ENCODE measurements at regions not wholly inside any gene's neighbourhood (a gene's known extent, or its start where the extent isn't known, plus 50 kb on each side); places are given as distances from the start of the nearest gene placed in this dataset.

DNA sequence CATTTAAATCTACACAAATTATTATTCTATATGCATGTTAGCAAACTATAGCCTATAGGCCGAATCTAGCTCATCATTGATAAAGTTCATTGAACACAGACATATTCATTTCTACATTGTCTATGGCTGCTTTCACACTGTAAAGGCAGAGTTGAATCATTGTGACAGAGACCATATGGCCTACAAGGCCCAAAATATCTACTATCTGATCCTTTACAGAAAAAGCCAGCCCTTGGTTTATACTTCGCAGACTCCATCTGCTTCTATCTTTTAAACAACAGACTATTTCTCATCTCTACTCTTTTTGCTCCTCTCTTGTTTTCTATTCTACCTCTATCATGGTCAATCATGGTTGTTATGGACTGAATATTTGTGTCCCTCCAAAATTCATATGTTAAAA, 190.7 kb downstream of the EXOC5 start:
- in situ Hi-C loops (cut with HindIII; ENCODE audit: low sequenced_read_pairs) = no loop called here
- no peak for DNase-seq (ENCODE audit: low read depth)

DNA sequence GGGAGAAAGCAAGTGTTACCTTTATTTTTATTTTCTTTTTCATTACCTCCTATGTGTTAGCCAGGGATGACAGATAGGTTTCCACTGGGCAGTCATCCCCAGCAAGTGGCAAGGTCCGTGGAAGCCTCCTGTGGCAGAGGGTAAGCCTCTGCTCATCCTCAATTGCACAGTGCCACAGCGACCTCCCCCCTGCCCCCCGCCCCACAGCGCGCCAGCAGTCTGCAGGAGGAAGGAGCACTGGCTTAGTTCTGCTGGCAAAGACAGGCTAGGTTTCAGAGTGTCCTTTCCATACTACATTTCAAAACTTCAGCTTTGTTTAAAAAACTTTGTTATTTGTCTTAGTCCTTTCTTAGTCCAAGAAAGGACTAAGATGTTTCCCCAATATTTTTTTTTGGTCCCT, 194.7 kb downstream of the EXOC5 start:
- in situ Hi-C loops (cut with HindIII; ENCODE audit: low sequenced_read_pairs) = no loop called here
- DNase-seq (ENCODE audit: low read depth) = no peak
- TF ChIP-seq, protein P1, sequence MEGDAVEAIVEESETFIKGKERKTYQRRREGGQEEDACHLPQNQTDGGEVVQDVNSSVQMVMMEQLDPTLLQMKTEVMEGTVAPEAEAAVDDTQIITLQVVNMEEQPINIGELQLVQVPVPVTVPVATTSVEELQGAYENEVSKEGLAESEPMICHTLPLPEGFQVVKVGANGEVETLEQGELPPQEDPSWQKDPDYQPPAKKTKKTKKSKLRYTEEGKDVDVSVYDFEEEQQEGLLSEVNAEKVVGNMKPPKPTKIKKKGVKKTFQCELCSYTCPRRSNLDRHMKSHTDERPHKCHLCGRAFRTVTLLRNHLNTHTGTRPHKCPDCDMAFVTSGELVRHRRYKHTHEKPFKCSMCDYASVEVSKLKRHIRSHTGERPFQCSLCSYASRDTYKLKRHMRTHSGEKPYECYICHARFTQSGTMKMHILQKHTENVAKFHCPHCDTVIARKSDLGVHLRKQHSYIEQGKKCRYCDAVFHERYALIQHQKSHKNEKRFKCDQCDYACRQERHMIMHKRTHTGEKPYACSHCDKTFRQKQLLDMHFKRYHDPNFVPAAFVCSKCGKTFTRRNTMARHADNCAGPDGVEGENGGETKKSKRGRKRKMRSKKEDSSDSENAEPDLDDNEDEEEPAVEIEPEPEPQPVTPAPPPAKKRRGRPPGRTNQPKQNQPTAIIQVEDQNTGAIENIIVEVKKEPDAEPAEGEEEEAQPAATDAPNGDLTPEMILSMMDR (IDR thresholded peaks at IDR 0.05; ENCODE audit: low read depth, low read length, missing control alignments) = no peak
- no peak overlapping the region for H3K4me3 ChIP-seq (ENCODE audit: low read depth, low read length)

More for the DNA sequence above, 190.7 kb downstream of the EXOC5 start:
- TF ChIP-seq, protein P1 (IDR thresholded peaks at IDR 0.05; ENCODE audit: low read depth, low read length, missing control alignments) = no peak
- no peak overlapping the region for H3K4me3 ChIP-seq (ENCODE audit: low read depth, low read length)

DNA sequence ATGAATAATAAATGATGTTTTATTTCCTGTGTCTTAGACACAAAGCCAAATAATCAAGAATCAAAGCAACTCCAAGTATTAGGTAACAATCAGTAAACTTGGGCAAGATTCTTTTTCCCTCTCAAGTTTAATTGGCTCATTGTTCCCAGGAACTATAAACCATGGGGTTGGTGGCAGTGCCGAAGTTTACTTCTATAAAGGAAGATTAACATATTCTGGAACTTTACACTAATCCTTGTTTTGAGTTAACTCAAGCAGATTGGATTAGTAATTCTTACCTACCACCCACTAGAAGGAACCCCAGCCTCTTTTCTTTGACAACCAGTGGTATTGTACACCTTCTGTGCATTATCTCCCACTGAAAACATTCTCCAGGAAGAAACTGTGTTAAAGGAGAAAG, 197.1 kb downstream of the EXOC5 start:
- in situ Hi-C loops (cut with HindIII; ENCODE audit: low sequenced_read_pairs) = no loop called here
- TF ChIP-seq, protein P1 (IDR thresholded peaks at IDR 0.05; ENCODE audit: low read depth, low read length, missing control alignments) = no peak
- no peak for DNase-seq (ENCODE audit: low read depth)
- no peak overlapping the region for H3K4me3 ChIP-seq (ENCODE audit: low read depth, low read length)

DNA sequence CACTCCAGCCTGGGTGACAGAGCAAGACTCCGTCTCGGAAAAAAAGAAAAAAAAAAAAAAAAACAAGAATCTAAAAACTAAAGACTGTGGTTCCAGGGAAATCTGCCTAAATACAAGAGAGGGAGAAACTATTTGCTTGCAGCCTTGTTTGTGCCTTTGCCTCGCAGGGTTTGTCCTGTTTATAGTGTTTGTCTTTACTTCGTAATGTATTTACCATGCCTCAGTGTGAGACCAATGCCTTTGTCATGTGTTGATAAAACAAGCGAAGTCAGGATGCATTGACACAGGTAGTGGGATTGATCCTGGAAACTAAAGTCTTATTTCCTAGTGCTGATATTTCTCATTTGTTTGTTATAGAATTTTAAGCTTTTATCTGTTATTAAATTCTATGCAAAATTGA, 199.0 kb downstream of the EXOC5 start:
- H3K4me3 ChIP-seq (ENCODE audit: low read depth, low read length) = no peak overlapping the region
- TF ChIP-seq, protein P1 (IDR thresholded peaks at IDR 0.05; ENCODE audit: low read depth, low read length, missing control alignments) = no peak
- in situ Hi-C loops (cut with HindIII; ENCODE audit: low sequenced_read_pairs) = no loop called here
- no peak for DNase-seq (ENCODE audit: low read depth)

DNA sequence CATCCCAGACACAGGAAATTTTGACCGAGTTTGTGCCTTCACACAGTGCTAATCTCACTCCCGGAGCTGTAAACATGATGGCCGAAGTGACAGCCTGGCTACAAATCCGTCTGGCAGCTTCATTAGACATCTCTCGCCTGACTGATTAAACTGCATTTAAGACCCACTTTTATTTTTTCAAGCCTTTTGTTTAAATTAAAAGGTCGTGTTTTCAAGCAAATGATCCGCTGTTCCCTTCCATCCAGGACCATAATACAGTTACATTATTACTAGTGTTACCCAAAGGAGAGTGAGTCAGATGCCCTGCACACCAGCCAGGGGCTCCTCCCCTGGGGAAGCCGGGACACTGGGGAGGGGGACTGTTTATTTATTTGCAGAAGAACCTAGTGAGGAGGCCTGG, 200.2 kb downstream of the EXOC5 start:
- DNase-seq (ENCODE audit: low read depth) = no peak
- H3K4me3 ChIP-seq (ENCODE audit: low read depth, low read length) = no peak overlapping the region
- TF ChIP-seq, protein P1 (IDR thresholded peaks at IDR 0.05; ENCODE audit: low read depth, low read length, missing control alignments) = no peak
- in situ Hi-C loops (cut with HindIII; ENCODE audit: low sequenced_read_pairs) = no loop called here

DNA sequence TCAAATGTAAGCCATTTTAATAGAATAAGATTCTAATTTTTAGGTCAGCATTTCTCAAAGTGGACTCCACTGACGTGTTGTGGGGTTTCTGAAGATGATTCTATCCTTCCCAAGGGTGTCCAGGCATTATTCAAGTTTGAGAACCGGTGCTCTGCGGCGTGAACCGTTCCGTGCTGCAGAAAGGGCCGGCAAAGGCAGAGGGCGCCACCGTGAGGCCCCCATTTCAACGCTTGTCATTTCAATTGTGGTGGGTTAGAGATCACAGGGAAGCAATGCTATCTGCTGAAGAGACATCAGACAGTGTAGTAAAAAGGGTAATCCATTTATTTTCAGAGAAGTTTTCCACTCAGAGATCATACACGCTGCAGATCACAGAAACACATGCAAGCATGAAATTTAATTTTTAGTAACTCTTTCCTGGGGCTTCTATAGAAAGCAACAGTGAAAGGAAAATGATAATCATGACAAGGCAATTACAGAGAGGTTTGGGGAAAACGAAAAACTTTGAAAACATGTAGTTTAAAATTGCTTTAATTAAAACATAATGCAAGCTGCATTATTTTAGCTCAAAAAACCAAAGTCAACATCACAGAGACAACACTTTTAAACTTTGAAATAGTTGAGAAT, 201.7 kb downstream of the EXOC5 start:
- TF ChIP-seq, protein P1 (IDR thresholded peaks at IDR 0.05; ENCODE audit: low read depth, low read length, missing control alignments) = peak; percentile 67
- H3K4me3 ChIP-seq (ENCODE audit: low read depth, low read length) = no peak overlapping the region
- in situ Hi-C loops (cut with HindIII; ENCODE audit: low sequenced_read_pairs) = no loop called here
- no peak for DNase-seq (ENCODE audit: low read depth)
